HG02623 (cell line): ENCODE measurements at regions not wholly inside any gene's neighbourhood (a gene's known extent, or its start where the extent isn't known, plus 50 kb on each side); places are given as distances from the start of the nearest gene placed in this dataset.
"Not testable (repeated sequence)": the region's sequence is repeated elsewhere in the genome, so short reads cannot be mapped to it uniquely, and the experiment has no call there.

Experiments used
- ATAC-seq: cut with Tn5 transposase; IDR thresholded peaks from one replicate; pipeline ENCODE4 v1.9.1; 2021; ENCODE audit warnings: moderate library complexity; ENCODE audit not compliant: unreplicated experiment

GRCh38 chr12:91893476-91893875, 252.2 kb downstream of the BTG1 start:
- ATAC-seq, result no peak

GRCh38 chr12:91892081-91892855, 253.4 kb downstream of the BTG1 start:
- no peak for ATAC-seq

GRCh38 chr12:91890742-91891141, 254.9 kb downstream of the BTG1 start:
- no peak for ATAC-seq

- ATAC-seq, result no peak
Measured at GRCh38 chr12:91889910-91890309, 255.7 kb downstream of the BTG1 start.

GRCh38 chr12:91889059-91889458, 256.6 kb downstream of the BTG1 start:
- no peak for ATAC-seq

GRCh38 chr12:91887957-91888356, 257.7 kb downstream of the BTG1 start:
- ATAC-seq, result no peak

- ATAC-seq, result no peak
Measured at GRCh38 chr12:91885851-91886731, 259.6 kb downstream of the BTG1 start.

- no peak for ATAC-seq
Measured at GRCh38 chr12:91884230-91884629, 261.4 kb downstream of the BTG1 start.

GRCh38 chr12:91883811-91884210, 261.8 kb downstream of the BTG1 start:
- ATAC-seq, result no peak

GRCh38 chr12:91882910-91883309, 262.7 kb downstream of the BTG1 start:
- ATAC-seq, result no peak

- ATAC-seq, result no peak
Measured at GRCh38 chr12:91880528-91880927, 265.1 kb downstream of the BTG1 start.

- ATAC-seq, result no peak
Measured at GRCh38 chr12:91877456-91878235, 268.0 kb downstream of the BTG1 start.

GRCh38 chr12:91877022-91877421, 268.6 kb downstream of the BTG1 start:
- peak; percentile 88 for ATAC-seq

GRCh38 chr12:91875671-91876070, 270.0 kb downstream of the BTG1 start:
- ATAC-seq, result not testable (repeated sequence)

- no peak for ATAC-seq
Measured at GRCh38 chr12:91874086-91874865, 271.4 kb downstream of the BTG1 start.

- ATAC-seq, result no peak
Measured at GRCh38 chr12:91871751-91872150, 273.9 kb downstream of the BTG1 start.

- no peak for ATAC-seq
Measured at GRCh38 chr12:91870872-91871707, 274.6 kb downstream of the BTG1 start.

- ATAC-seq, result no peak
Measured at GRCh38 chr12:91868054-91868453, 277.6 kb downstream of the BTG1 start.

- no peak for ATAC-seq
Measured at GRCh38 chr12:91866566-91866965, 279.1 kb downstream of the BTG1 start.

- ATAC-seq, result no peak
Measured at GRCh38 chr12:91863702-91864101, 281.9 kb downstream of the BTG1 start.
